Uterus (tissue), 3 donors: ENCODE measurements at regions not wholly inside any gene's neighbourhood (a gene's known extent, or its start where the extent isn't known, plus 50 kb on each side); places are given as distances from the start of the nearest gene placed in this dataset.

ENCODE experiments used
- DNase-seq, 2 donors: peaks; one replicate each; pipeline ENCODE4 v3.0.0-alpha.2; 2019 to 2020
- H3K27ac ChIP-seq, 2 donors: fragments of 200-600 bp; sonication (generic); 1 replicate in 1 of 2; 2 replicates in 1 of 2; pipeline ENCODE4 v1.5.1; 2016 to 2018
- H3K27me3 ChIP-seq, 2 donors: fragments of 200-600 bp; sonication (generic); one replicate each; pipeline ENCODE4 v1.5.1; 2018 to 2019; ENCODE audit warnings: control low read depth in 1 of 2
- H3K36me3 ChIP-seq, 2 donors: fragments of 200-600 bp; sonication (generic); one replicate each; pipeline ENCODE4 v1.5.1; 2019; ENCODE audit warnings: control low read depth in 1 of 2
- H3K4me1 ChIP-seq, 2 donors: fragments of 200-600 bp; sonication (generic); one replicate each; pipeline ENCODE4 v1.5.1; 2018 to 2019; ENCODE audit warnings: control low read depth in 1 of 2
- H3K4me3 ChIP-seq, 2 donors: fragments of 200-600 bp; sonication (generic); 1 replicate in 1 of 2; 2 replicates in 1 of 2; pipeline ENCODE4 v1.5.1; 2018 to 2019; ENCODE audit warnings: mild to moderate bottlenecking in 1 of 2
- H3K9me3 ChIP-seq, 2 donors: fragments of 200-600 bp; sonication (generic); one replicate each; pipeline ENCODE4 v1.5.1; 2019; ENCODE audit warnings: control low read depth in 1 of 2
- CTCF ChIP-seq, 4 experiments: fragments of 200-600 bp in 2 of 4; fragments of 450-650 bp in 2 of 4; sonication (generic) in 2 of 4; IDR thresholded peaks; one replicate each; pipeline ENCODE4 v1.5.1; 2016 to 2019; ENCODE audit warnings: antibody characterized with exemption in 4 of 4, mild to moderate bottlenecking in 2 of 4, moderate library complexity in 1 of 4
- POLR2A ChIP-seq, 2 donors: fragments of 450-650 bp; IDR thresholded peaks; one replicate each; pipeline ENCODE4 v1.6.1; 2016; ENCODE audit warnings: antibody characterized with exemption in 2 of 2, mild to moderate bottlenecking in 1 of 2, moderate library complexity in 1 of 2
- intact Hi-C: fragments of 100-400 bp; cut with DNase I; formaldehyde crosslinking; loops from one replicate; pipeline ENCODE4 v1.15.1; 2023; ENCODE audit warnings: low total_unique reads
- donor health status: DM: yes; HTN: yes; CAD: no.

- TF ChIP-seq POLR2A (IDR thresholded peaks at IDR 0.05) (no peak), CTCF (IDR thresholded peaks at IDR 0.05) (no peak)
- Histone ChIP-seq H3K9me3 (no peaks in the 10 kb centered on the region), H3K4me1 (no peaks in the 10 kb centered on the region), H3K27me3 (no peaks in the 10 kb centered on the region), H3K36me3 (no peaks in the 10 kb centered on the region), H3K4me3 (no peak overlapping the region), H3K27ac (no peak overlapping the region)
- no peak for DNase-seq
- intact Hi-C loops: no loop called here
Measured at GRCh38 chr18:60794802-60795201, 422.2 kb upstream of the MC4R start.

DNA sequence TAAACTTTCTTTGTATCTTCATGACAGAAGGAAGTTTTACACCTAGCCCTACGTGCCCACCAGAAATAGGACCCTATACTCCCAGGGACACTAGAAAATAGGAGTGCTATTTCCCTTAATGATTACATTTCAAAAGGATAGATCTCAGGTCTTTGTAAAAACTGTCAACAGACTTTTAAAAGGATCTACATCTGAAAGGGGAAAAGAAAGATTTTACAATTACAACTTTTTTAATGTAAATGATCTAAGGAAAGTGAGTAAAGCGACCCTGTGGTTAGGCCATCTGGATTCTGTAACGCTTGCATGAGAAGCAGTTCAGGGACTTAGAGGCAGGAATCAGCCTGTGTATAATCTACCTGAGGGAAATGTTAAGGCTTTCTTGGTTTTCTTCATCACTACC lies 431.8 kb upstream of the MC4R start:
- intact Hi-C loops: no loop called here
- TF ChIP-seq POLR2A (IDR thresholded peaks at IDR 0.05) (no peak), CTCF (IDR thresholded peaks at IDR 0.05) (no peak)
- Histone ChIP-seq H3K4me3 (no peak overlapping the region), H3K9me3 (no peaks in the 10 kb centered on the region), H3K27ac (no peak overlapping the region), H3K36me3 (no peaks in the 10 kb centered on the region), H3K27me3 (no peaks in the 10 kb centered on the region), H3K4me1 (no peaks in the 10 kb centered on the region)
- no peak for DNase-seq

- no peaks in the 10 kb centered on the region for H3K36me3 ChIP-seq
- intact Hi-C loops: no loop called here
- TF ChIP-seq CTCF (IDR thresholded peaks at IDR 0.05) (no peak), POLR2A (IDR thresholded peaks at IDR 0.05) (no peak)
- H3K4me1 ChIP-seq: no peaks in the 10 kb centered on the region
- no peaks in the 10 kb centered on the region for H3K27me3 ChIP-seq
- H3K4me3 ChIP-seq: no peak overlapping the region
- no peaks in the 10 kb centered on the region for H3K9me3 ChIP-seq
- H3K27ac ChIP-seq: no peak overlapping the region
- no peak for DNase-seq
Measured at GRCh38 chr18:60809937-60810336, 437.4 kb upstream of the MC4R start.

- no peaks in the 10 kb centered on the region for H3K4me1 ChIP-seq
- no peaks in the 10 kb centered on the region for H3K36me3 ChIP-seq
- DNase-seq: no peak
- TF ChIP-seq CTCF (IDR thresholded peaks at IDR 0.05) (no peak), POLR2A (IDR thresholded peaks at IDR 0.05) (no peak)
- no peak overlapping the region for H3K27ac ChIP-seq
- H3K27me3 ChIP-seq: no peaks in the 10 kb centered on the region
- H3K4me3 ChIP-seq: no peak overlapping the region
- intact Hi-C loops: no loop called here
- no peaks in the 10 kb centered on the region for H3K9me3 ChIP-seq
Measured at GRCh38 chr18:60812921-60813320, 440.3 kb upstream of the MC4R start.

DNA sequence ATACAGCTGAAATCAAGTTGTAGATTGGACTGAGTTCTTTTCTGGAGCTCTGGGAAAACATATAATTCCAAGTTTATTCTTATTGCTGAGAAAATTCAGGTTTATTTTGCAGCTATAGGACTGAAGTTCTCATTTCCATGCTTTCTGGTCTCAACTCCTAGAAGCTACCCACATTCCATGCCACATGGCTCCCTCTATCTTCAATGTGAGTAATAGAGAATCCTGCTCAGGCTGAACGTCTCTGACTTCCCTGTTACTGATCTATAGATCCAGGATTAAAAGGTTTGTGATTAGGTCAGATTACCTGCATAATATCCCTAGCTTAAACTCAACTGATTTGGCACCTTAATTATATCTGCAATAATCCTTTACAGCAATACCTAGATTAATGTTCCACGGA lies 453.8 kb upstream of the MC4R start:
- TF ChIP-seq POLR2A (IDR thresholded peaks at IDR 0.05) (no peak), CTCF (IDR thresholded peaks at IDR 0.05) (no peak)
- intact Hi-C loops: no loop called here
- Histone ChIP-seq H3K27ac (no peak overlapping the region), H3K4me3 (no peak overlapping the region), H3K4me1 (no peaks in the 10 kb centered on the region), H3K9me3 (no peaks in the 10 kb centered on the region), H3K27me3 (no peaks in the 10 kb centered on the region), H3K36me3 (no peaks in the 10 kb centered on the region)
- no peak for DNase-seq
